Ishikawa (cell line): ENCODE measurements at regions not wholly inside any gene's neighbourhood (a gene's known extent, or its start where the extent isn't known, plus 50 kb on each side); places are given as distances from the start of the nearest gene placed in this dataset.

Experiments used
- CREB1 ChIP-seq: IDR thresholded peaks from 2 replicates; pipeline ENCODE4 v1.6.1; 2012; ENCODE audit warnings: low read depth
- RAD21 ChIP-seq: IDR thresholded peaks from 2 replicates; pipeline ENCODE4 v1.6.1; 2012; ENCODE audit warnings: low read depth

- no peak for TF ChIP-seq CREB1
- no peak for TF ChIP-seq RAD21
These were observed 338.7 kb downstream of the BRD1 start for GRCh38 chr22:49488943-49489342.
